T-helper 17 cell (primary cell): ENCODE measurements at regions not wholly inside any gene's neighbourhood (a gene's known extent, or its start where the extent isn't known, plus 50 kb on each side); places are given as distances from the start of the nearest gene placed in this dataset.

Source experiments
- ATAC-seq: fragments of 150-1000 bp; cut with Tn5 transposase; 2 replicates; pipeline ENCODE4 v1.10.0; 2021; ENCODE audit warnings: mild to moderate bottlenecking, moderate library complexity
- DNase-seq, 3 donors: peaks; one replicate each; pipeline versions ENCODE4 v3.0.0 to v3.0.0-alpha.2; 2020 to 2021
- H3K9me3 ChIP-seq: one replicate; pipeline ENCODE4 v1.7.0; 2013; ENCODE audit warnings: low read length, mild to moderate bottlenecking; ENCODE audit not compliant: control insufficient read depth, poor library complexity, severe bottlenecking
- H3K27ac Mint-ChIP-seq: one replicate; pipeline ENCODE4 v1.8.0; 2022; ENCODE audit warnings: mild to moderate bottlenecking, moderate library complexity, mixed read lengths
- H3K27me3 Mint-ChIP-seq: one replicate; pipeline ENCODE4 v1.8.0; 2022; ENCODE audit warnings: mixed read lengths
- H3K36me3 Mint-ChIP-seq: one replicate; pipeline ENCODE4 v1.8.0; 2022; ENCODE audit warnings: low read depth, mixed read lengths
- H3K4me1 Mint-ChIP-seq: one replicate; pipeline ENCODE4 v1.8.0; 2022; ENCODE audit warnings: mild to moderate bottlenecking, mixed read lengths
- H3K4me3 Mint-ChIP-seq: one replicate; pipeline ENCODE4 v1.8.0; 2022; ENCODE audit warnings: mild to moderate bottlenecking, moderate library complexity, mixed read lengths

- Mint-ChIP-seq H3K4me1 (no peaks in the 10 kb centered on the region), H3K4me3 (no peak overlapping the region), H3K36me3 (no peaks in the 10 kb centered on the region), H3K27me3 (no peaks in the 10 kb centered on the region), H3K27ac (no peak overlapping the region)
- ATAC-seq: no peak
- DNase-seq: no peak
- no peaks in the 10 kb centered on the region for H3K9me3 ChIP-seq
These were observed 362.2 kb upstream of the LYPLAL1 start for GRCh38 chr1:218811497-218811896.

- H3K9me3 ChIP-seq: no peaks in the 10 kb centered on the region
- H3K4me1 Mint-ChIP-seq: no peaks in the 10 kb centered on the region
- DNase-seq: no peak
- no peak for ATAC-seq
- no peaks in the 10 kb centered on the region for H3K27me3 Mint-ChIP-seq
- H3K36me3 Mint-ChIP-seq: no peaks in the 10 kb centered on the region
- H3K27ac Mint-ChIP-seq: no peak overlapping the region
- no peak overlapping the region for H3K4me3 Mint-ChIP-seq
These were observed 361.3 kb upstream of the LYPLAL1 start for GRCh38 chr1:218812360-218812759.

- Mint-ChIP-seq H3K4me1 (no peaks in the 10 kb centered on the region), H3K4me3 (no peak overlapping the region), H3K27ac (no peak overlapping the region), H3K36me3 (no peaks in the 10 kb centered on the region), H3K27me3 (no peaks in the 10 kb centered on the region)
- no peak for ATAC-seq
- H3K9me3 ChIP-seq: no peaks in the 10 kb centered on the region
- no peak for DNase-seq
These were observed 360.4 kb upstream of the LYPLAL1 start for GRCh38 chr1:218813237-218813636.

GRCh38 chr1:218815076-218815475, 358.6 kb upstream of the LYPLAL1 start:
- Mint-ChIP-seq H3K36me3 (no peaks in the 10 kb centered on the region), H3K27ac (no peak overlapping the region), H3K4me1 (no peaks in the 10 kb centered on the region), H3K27me3 (no peaks in the 10 kb centered on the region), H3K4me3 (no peak overlapping the region)
- ATAC-seq (no peak), DNase-seq (no peak)
- H3K9me3 ChIP-seq: no peaks in the 10 kb centered on the region

- no peak for ATAC-seq
These were observed 356.6 kb upstream of the LYPLAL1 start for GRCh38 chr1:218817071-218817470.

GRCh38 chr1:218817691-218818465, 355.8 kb upstream of the LYPLAL1 start:
- Mint-ChIP-seq H3K4me3 (no peak overlapping the region), H3K27me3 (no peaks in the 10 kb centered on the region), H3K4me1 (no peaks in the 10 kb centered on the region), H3K36me3 (no peaks in the 10 kb centered on the region), H3K27ac (no peak overlapping the region)
- DNase-seq (no peak), ATAC-seq (no peak)
- no peaks in the 10 kb centered on the region for H3K9me3 ChIP-seq

More at GRCh38 chr1:218817071-218817470, 356.6 kb upstream of the LYPLAL1 start:
- Mint-ChIP-seq H3K4me1 (no peaks in the 10 kb centered on the region), H3K27me3 (no peaks in the 10 kb centered on the region), H3K4me3 (no peak overlapping the region), H3K36me3 (no peaks in the 10 kb centered on the region), H3K27ac (no peak overlapping the region)
- no peaks in the 10 kb centered on the region for H3K9me3 ChIP-seq
- DNase-seq: no peak

- H3K36me3 Mint-ChIP-seq: no peaks in the 10 kb centered on the region
- no peaks in the 10 kb centered on the region for H3K4me1 Mint-ChIP-seq
- no peak overlapping the region for H3K27ac Mint-ChIP-seq
- H3K9me3 ChIP-seq: no peaks in the 10 kb centered on the region
- ATAC-seq: no peak
- DNase-seq: no peak
- no peak overlapping the region for H3K4me3 Mint-ChIP-seq
- H3K27me3 Mint-ChIP-seq: no peaks in the 10 kb centered on the region
These were observed 350.3 kb upstream of the LYPLAL1 start for GRCh38 chr1:218823291-218823900.

GRCh38 chr1:218827486-218827885, 346.2 kb upstream of the LYPLAL1 start:
- Mint-ChIP-seq H3K4me3 (no peak overlapping the region), H3K27ac (no peak overlapping the region), H3K27me3 (no peaks in the 10 kb centered on the region), H3K36me3 (no peaks in the 10 kb centered on the region), H3K4me1 (no peaks in the 10 kb centered on the region)
- H3K9me3 ChIP-seq: no peaks in the 10 kb centered on the region
- DNase-seq (no peak), ATAC-seq (no peak)

- Mint-ChIP-seq H3K4me1 (no peaks in the 10 kb centered on the region), H3K27me3 (no peaks in the 10 kb centered on the region), H3K4me3 (no peak overlapping the region), H3K27ac (no peak overlapping the region), H3K36me3 (no peaks in the 10 kb centered on the region)
- DNase-seq: no peak
- no peak for ATAC-seq
- no peaks in the 10 kb centered on the region for H3K9me3 ChIP-seq
These were observed 345.5 kb upstream of the LYPLAL1 start for GRCh38 chr1:218828125-218828650.

GRCh38 chr1:218829097-218829496, 344.6 kb upstream of the LYPLAL1 start:
- Mint-ChIP-seq H3K27ac (no peak overlapping the region), H3K4me1 (no peaks in the 10 kb centered on the region), H3K4me3 (no peak overlapping the region), H3K27me3 (no peaks in the 10 kb centered on the region), H3K36me3 (no peaks in the 10 kb centered on the region)
- ATAC-seq (no peak), DNase-seq (no peak)
- no peaks in the 10 kb centered on the region for H3K9me3 ChIP-seq

GRCh38 chr1:218835609-218836008, 338.1 kb upstream of the LYPLAL1 start:
- no peaks in the 10 kb centered on the region for H3K9me3 ChIP-seq
- no peaks in the 10 kb centered on the region for H3K36me3 Mint-ChIP-seq
- no peaks in the 10 kb centered on the region for H3K27me3 Mint-ChIP-seq
- ATAC-seq: no peak
- H3K4me1 Mint-ChIP-seq: no peaks in the 10 kb centered on the region
- no peak for DNase-seq
- no peak overlapping the region for H3K27ac Mint-ChIP-seq
- H3K4me3 Mint-ChIP-seq: no peak overlapping the region

GRCh38 chr1:218836264-218836663, 337.4 kb upstream of the LYPLAL1 start:
- H3K4me1 Mint-ChIP-seq: no peaks in the 10 kb centered on the region
- H3K36me3 Mint-ChIP-seq: no peaks in the 10 kb centered on the region
- ATAC-seq (no peak), DNase-seq (no peak)
- H3K27ac Mint-ChIP-seq: no peak overlapping the region
- H3K27me3 Mint-ChIP-seq: no peaks in the 10 kb centered on the region
- no peak overlapping the region for H3K4me3 Mint-ChIP-seq
- H3K9me3 ChIP-seq: no peaks in the 10 kb centered on the region

- Mint-ChIP-seq H3K36me3 (no peaks in the 10 kb centered on the region), H3K4me3 (no peak overlapping the region), H3K27ac (no peak overlapping the region), H3K27me3 (no peaks in the 10 kb centered on the region), H3K4me1 (no peaks in the 10 kb centered on the region)
- DNase-seq (no peak), ATAC-seq (no peak)
- H3K9me3 ChIP-seq: no peaks in the 10 kb centered on the region
These were observed 336.6 kb upstream of the LYPLAL1 start for GRCh38 chr1:218837051-218837450.

GRCh38 chr1:218845589-218845988, 328.1 kb upstream of the LYPLAL1 start:
- DNase-seq (no peak), ATAC-seq (no peak)
- Mint-ChIP-seq H3K27me3 (no peaks in the 10 kb centered on the region), H3K4me1 (no peaks in the 10 kb centered on the region), H3K36me3 (no peaks in the 10 kb centered on the region), H3K27ac (no peak overlapping the region), H3K4me3 (no peak overlapping the region)
- no peaks in the 10 kb centered on the region for H3K9me3 ChIP-seq
